ENCODE measurements at regions not wholly inside any gene's neighbourhood (a gene's known extent, or its start where the extent isn't known, plus 50 kb on each side); places are given as distances from the start of the nearest gene placed in this dataset.

- no peaks in the 10 kb centered on the region for H3K27me3 ChIP-seq (ENCODE audit: insufficient read depth, insufficient read length)
- H3K4me1 ChIP-seq (ENCODE audit: insufficient read depth, insufficient read length), result no peaks in the 10 kb centered on the region
Measured at GRCh38 chr13:33381906-33382305, 96.4 kb upstream of the STARD13 start.

GRCh38 chr13:33383724-33384577 lies 98.4 kb upstream of the STARD13 start:
- no peak overlapping the region for H3K9ac ChIP-seq (ENCODE audit: insufficient read length, low read depth)
- no peaks in the 10 kb centered on the region for H3K4me1 ChIP-seq (ENCODE audit: insufficient read depth, insufficient read length)
- H3K9me3 ChIP-seq (ENCODE audit: insufficient read depth, low read length), result no peaks in the 10 kb centered on the region
- TF ChIP-seq ZNF274 (IDR thresholded peaks at IDR 0.05; ENCODE audit: low read depth, low read length) (no peak), SUZ12 (IDR thresholded peaks at IDR 0.05; ENCODE audit: extremely low read depth, insufficient read depth, insufficient read length) (no peak), YY1 (IDR thresholded peaks at IDR 0.05; ENCODE audit: insufficient read depth, insufficient read length) (no peak)
- H3K36me3 ChIP-seq (ENCODE audit: insufficient read depth, insufficient read length, low read length), result no peaks in the 10 kb centered on the region
- H3K4me3 ChIP-seq (ENCODE audit: insufficient read length, low read depth), result no peak overlapping the region
- H3K27me3 ChIP-seq (ENCODE audit: insufficient read depth, insufficient read length), result no peaks in the 10 kb centered on the region
- no peak for DNase-seq (ENCODE audit: low read depth, low spot score)

More at GRCh38 chr13:33381906-33382305, 96.4 kb upstream of the STARD13 start:
- Histone ChIP-seq H3K9ac (ENCODE audit: insufficient read length, low read depth) (no peak overlapping the region), H3K4me3 (ENCODE audit: insufficient read length, low read depth) (no peak overlapping the region), H3K9me3 (ENCODE audit: insufficient read depth, low read length) (no peaks in the 10 kb centered on the region), H3K36me3 (ENCODE audit: insufficient read depth, insufficient read length, low read length) (no peaks in the 10 kb centered on the region)
- TF ChIP-seq SUZ12 (IDR thresholded peaks at IDR 0.05; ENCODE audit: extremely low read depth, insufficient read depth, insufficient read length), result no peak
- TF ChIP-seq YY1 (IDR thresholded peaks at IDR 0.05; ENCODE audit: insufficient read depth, insufficient read length), result no peak
- no peak for TF ChIP-seq ZNF274 (IDR thresholded peaks at IDR 0.05; ENCODE audit: low read depth, low read length)
- no peak for DNase-seq (ENCODE audit: low read depth, low spot score)

- Histone ChIP-seq H3K9me3 (ENCODE audit: insufficient read depth, low read length) (no peaks in the 10 kb centered on the region), H3K9ac (ENCODE audit: insufficient read length, low read depth) (no peak overlapping the region), H3K4me1 (ENCODE audit: insufficient read depth, insufficient read length) (no peaks in the 10 kb centered on the region), H3K36me3 (ENCODE audit: insufficient read depth, insufficient read length, low read length) (no peaks in the 10 kb centered on the region), H3K4me3 (ENCODE audit: insufficient read length, low read depth) (no peak overlapping the region), H3K27me3 (ENCODE audit: insufficient read depth, insufficient read length) (no peaks in the 10 kb centered on the region)
- TF ChIP-seq SUZ12 (IDR thresholded peaks at IDR 0.05; ENCODE audit: extremely low read depth, insufficient read depth, insufficient read length), result no peak
- no peak for DNase-seq (ENCODE audit: low read depth, low spot score)
Measured at GRCh38 chr13:33388286-33388998, 102.9 kb upstream of the STARD13 start.

GRCh38 chr13:33392794-33393405 lies 107.3 kb upstream of the STARD13 start:
- H3K4me3 ChIP-seq (ENCODE audit: insufficient read length, low read depth), result no peak overlapping the region

GRCh38 chr13:33394294-33394932 lies 108.9 kb upstream of the STARD13 start:
- Histone ChIP-seq H3K27me3 (ENCODE audit: insufficient read depth, insufficient read length) (no peaks in the 10 kb centered on the region), H3K9ac (ENCODE audit: insufficient read length, low read depth) (no peak overlapping the region), H3K4me3 (ENCODE audit: insufficient read length, low read depth) (no peak overlapping the region), H3K4me1 (ENCODE audit: insufficient read depth, insufficient read length) (no peaks in the 10 kb centered on the region), H3K36me3 (ENCODE audit: insufficient read depth, insufficient read length, low read length) (no peaks in the 10 kb centered on the region), H3K9me3 (ENCODE audit: insufficient read depth, low read length) (no peaks in the 10 kb centered on the region; the same call in 1 of the 2 replicates)
- no peak for DNase-seq (ENCODE audit: low read depth, low spot score)
- TF ChIP-seq SUZ12 (IDR thresholded peaks at IDR 0.05; ENCODE audit: extremely low read depth, insufficient read depth, insufficient read length), result no peak
- TF ChIP-seq ZNF274 (IDR thresholded peaks at IDR 0.05; ENCODE audit: low read depth, low read length), result no peak
- TF ChIP-seq YY1 (IDR thresholded peaks at IDR 0.05; ENCODE audit: insufficient read depth, insufficient read length), result no peak

More at GRCh38 chr13:33392794-33393405, 107.3 kb upstream of the STARD13 start:
- no peak for TF ChIP-seq SUZ12 (IDR thresholded peaks at IDR 0.05; ENCODE audit: extremely low read depth, insufficient read depth, insufficient read length)
- no peak for TF ChIP-seq YY1 (IDR thresholded peaks at IDR 0.05; ENCODE audit: insufficient read depth, insufficient read length)
- no peak for TF ChIP-seq ZNF274 (IDR thresholded peaks at IDR 0.05; ENCODE audit: low read depth, low read length)
- Histone ChIP-seq H3K9me3 (ENCODE audit: insufficient read depth, low read length) (no peaks in the 10 kb centered on the region; the same call in 1 of the 2 replicates), H3K4me1 (ENCODE audit: insufficient read depth, insufficient read length) (no peaks in the 10 kb centered on the region), H3K27me3 (ENCODE audit: insufficient read depth, insufficient read length) (no peaks in the 10 kb centered on the region), H3K9ac (ENCODE audit: insufficient read length, low read depth) (no peak overlapping the region), H3K36me3 (ENCODE audit: insufficient read depth, insufficient read length, low read length) (no peaks in the 10 kb centered on the region)
- DNase-seq (ENCODE audit: low read depth, low spot score), result no peak

GRCh38 chr13:33401238-33401637 lies 115.7 kb upstream of the STARD13 start:
- H3K36me3 ChIP-seq (ENCODE audit: insufficient read depth, insufficient read length, low read length), result no peaks in the 10 kb centered on the region
- no peak overlapping the region for H3K9ac ChIP-seq (ENCODE audit: insufficient read length, low read depth)
- TF ChIP-seq YY1 (IDR thresholded peaks at IDR 0.05; ENCODE audit: insufficient read depth, insufficient read length) (no peak), SUZ12 (IDR thresholded peaks at IDR 0.05; ENCODE audit: extremely low read depth, insufficient read depth, insufficient read length) (no peak), ZNF274 (IDR thresholded peaks at IDR 0.05; ENCODE audit: low read depth, low read length) (no peak)
- no peak for DNase-seq (ENCODE audit: low read depth, low spot score)
- H3K4me1 ChIP-seq (ENCODE audit: insufficient read depth, insufficient read length), result no peaks in the 10 kb centered on the region
- no peaks in the 10 kb centered on the region for H3K27me3 ChIP-seq (ENCODE audit: insufficient read depth, insufficient read length)
- H3K9me3 ChIP-seq (ENCODE audit: insufficient read depth, low read length), result no peaks in the 10 kb centered on the region; the same call in 1 of the 2 replicates
- no peak overlapping the region for H3K4me3 ChIP-seq (ENCODE audit: insufficient read length, low read depth)

Data from NT2/D1 (cell line).